ENCODE measurements at regions not wholly inside any gene's neighbourhood (a gene's known extent, or its start where the extent isn't known, plus 50 kb on each side); places are given as distances from the start of the nearest gene placed in this dataset.

DNA sequence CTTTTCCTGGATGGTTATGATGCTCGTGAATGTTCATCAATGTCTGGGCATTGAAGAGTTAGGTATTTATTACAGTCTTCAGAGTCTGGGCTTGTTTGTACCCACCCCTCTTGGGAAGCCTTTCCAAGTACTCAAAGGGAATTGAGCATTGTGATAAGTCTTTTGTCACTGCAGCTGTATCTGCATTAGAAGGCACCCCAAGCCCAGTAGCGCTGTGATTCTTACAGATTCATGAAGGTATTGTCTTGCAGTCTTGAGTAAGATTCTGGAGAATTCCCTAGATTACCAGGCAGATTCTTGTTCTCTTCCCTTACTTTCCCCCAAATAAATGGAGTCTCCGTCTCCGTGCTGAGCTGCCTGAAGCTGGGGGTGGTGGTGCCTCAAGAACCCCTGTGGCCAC lies 173.4 kb upstream of the HUWE1 start:
- Histone ChIP-seq H4K20me1 (replicated peaks in 1 of 2; ENCODE audit: control insufficient read depth in 1 of 2, insufficient read depth in 2 of 2, low read length in 2 of 2) (no peaks in the 10 kb centered on the region), H3K56ac (replicated peaks; ENCODE audit: insufficient read length, low read depth, low read length) (no peak overlapping the region)

More for the DNA sequence above, 173.4 kb upstream of the HUWE1 start:
- no peaks in the 10 kb centered on the region for H3K23me2 ChIP-seq (ENCODE audit: low read depth, low read length)
- peaks cover 0 to 2% (median 0%) of the 10 kb centered on the region in 4 experiments; a peak in 1 of 7 replicates for H3K4me1 ChIP-seq (replicated peaks in 1 of 4; ENCODE audit: control insufficient read depth in 3 of 4, insufficient read depth in 4 of 4, low read length in 3 of 4)
- no peaks in the 10 kb centered on the region for H3K27me3 ChIP-seq (replicated peaks in 1 of 4; ENCODE audit: control insufficient read depth in 3 of 4, extremely low read depth in 1 of 4, insufficient read depth in 3 of 4, low read length in 3 of 4)
- no peak for DNase-seq (ENCODE audit: low read depth in 1 of 2, low spot score in 2 of 2)
- H3K9me3 ChIP-seq (ENCODE audit: insufficient read depth in 2 of 2, low read depth in 1 of 2, low read length in 1 of 2) = no peaks in the 10 kb centered on the region
- no peak overlapping the region for H2BK20ac ChIP-seq (ENCODE audit: low read length)
- no peaks in the 10 kb centered on the region for H3K79me1 ChIP-seq (ENCODE audit: low read depth, low read length)
- no peak overlapping the region for H3K4ac ChIP-seq (replicated peaks; ENCODE audit: insufficient read length, low read depth, low read length)
- H3K27ac ChIP-seq (ENCODE audit: low read depth, low read length) = no peak overlapping the region
- no peak overlapping the region for H3K14ac ChIP-seq (ENCODE audit: insufficient read length)
- no peak overlapping the region for H3K23ac ChIP-seq (ENCODE audit: insufficient read length)
- ChIA-PET POLR2A (ENCODE audit: partially characterized antibody) (no interaction called here), CTCF (ENCODE audit: partially characterized antibody) (no interaction called here)
- no peak overlapping the region for H2BK120ac ChIP-seq (replicated peaks; ENCODE audit: low read depth, low read length)
- no peak overlapping the region for H2BK12ac ChIP-seq (ENCODE audit: low read depth, low read length)
- H3K9ac ChIP-seq (replicated peaks in 1 of 4; ENCODE audit: extremely low read depth in 1 of 4, low read depth in 3 of 4, low read length in 3 of 4) = no peak overlapping the region
- no peak overlapping the region for H4K8ac ChIP-seq (ENCODE audit: extremely low read depth, insufficient read depth, low read length)
- no peak overlapping the region for H3K18ac ChIP-seq (ENCODE audit: extremely low read depth, low read length)
- no peak overlapping the region for H4K5ac ChIP-seq (ENCODE audit: insufficient read length, low read depth, low read length)
- no peak overlapping the region for H2BK5ac ChIP-seq (ENCODE audit: low read depth, low read length)
- 56% methylated on average over 4 of the region's 4 CpGs; no CpG with 5 or more reads in 1 of the 2 experiments for WGBS, 2 experiments (ENCODE audit: extremely low coverage in 1 of 2, insufficient coverage in 1 of 2, insufficient read length in 1 of 2, insufficient replicate concordance in 2 of 2, low coverage in 1 of 2, low lambda C conversion rate in 2 of 2, missing lambda C conversion rate in 1 of 2)
- no peak overlapping the region; the same call in 1 of the 2 replicates for H2AFZ ChIP-seq (ENCODE audit: low read length)
- no peak overlapping the region for H2AK5ac ChIP-seq (ENCODE audit: low read depth, low read length)
- no peaks in the 10 kb centered on the region for H3K79me2 ChIP-seq (ENCODE audit: control insufficient read depth in 1 of 2, insufficient read depth in 2 of 2, low read length in 2 of 2)
- no peak overlapping the region for H3K4me2 ChIP-seq (ENCODE audit: insufficient read depth in 1 of 2, low read depth in 2 of 2, low read length in 2 of 2)
- TF ChIP-seq POU5F1 (IDR thresholded peaks at IDR 0.05; ENCODE audit: low read depth, low read length) = no peak
- TF ChIP-seq JUND (IDR thresholded peaks at IDR 0.05; ENCODE audit: low read length) = no peak
- no peak for TF ChIP-seq EGR1 (IDR thresholded peaks at IDR 0.05; ENCODE audit: borderline replicate concordance, low read depth, low read length)
- TF ChIP-seq TAF1 (IDR thresholded peaks at IDR 0.05; ENCODE audit: low read depth, low read length) = no peak
- TF ChIP-seq BACH1 (IDR thresholded peaks at IDR 0.05; ENCODE audit: low read length) = no peak
- no peak for TF ChIP-seq KDM1A (IDR thresholded peaks at IDR 0.05; ENCODE audit: borderline replicate concordance, low read length)
- no peak for TF ChIP-seq GABPA (IDR thresholded peaks at IDR 0.05; ENCODE audit: borderline replicate concordance, insufficient read depth, low read length)
- no peak for TF ChIP-seq FOSL1 (IDR thresholded peaks at IDR 0.05; ENCODE audit: insufficient read depth, low read depth, low read length)
- no peak for TF ChIP-seq RFX5 (IDR thresholded peaks at IDR 0.05; ENCODE audit: borderline replicate concordance, low read depth, low read length)
- TF ChIP-seq SP1 (IDR thresholded peaks at IDR 0.05; ENCODE audit: low read depth, low read length) = no peak
- no peak for TF ChIP-seq SUZ12 (IDR thresholded peaks at IDR 0.05; ENCODE audit: low read length)
- TF ChIP-seq CBX8 (IDR thresholded peaks at IDR 0.05; ENCODE audit: borderline replicate concordance, low read depth, low read length) = no peak
- no peak for TF ChIP-seq JUN (IDR thresholded peaks at IDR 0.05; ENCODE audit: low read depth, low read length)
- no peak for TF ChIP-seq CBX5 (IDR thresholded peaks at IDR 0.05; ENCODE audit: low read depth, low read length)
- no peak for TF ChIP-seq EP300 (IDR thresholded peaks at IDR 0.05; ENCODE audit: borderline replicate concordance in 1 of 2, low read depth in 2 of 2, low read length in 2 of 2)
- TF ChIP-seq SIN3A (conservative IDR thresholded peaks at IDR 0.05 in 1 of 2, IDR thresholded peaks at IDR 0.05 in 1 of 2; ENCODE audit: low read depth in 1 of 2, low read length in 2 of 2) = no peak
- H3K36me3 ChIP-seq (ENCODE audit: control insufficient read depth in 2 of 4, insufficient read depth in 4 of 4, low read length in 3 of 4) = no peaks in the 10 kb centered on the region
- no peak overlapping the region for H2BK15ac ChIP-seq (ENCODE audit: low read length)
- H3K4me3 ChIP-seq (ENCODE audit: extremely low read depth in 1 of 4, insufficient read depth in 2 of 4, low read depth in 3 of 4, low read length in 4 of 4) = no peak overlapping the region
- FAIRE-seq = no peak
- no peak overlapping the region for H4K91ac ChIP-seq (replicated peaks; ENCODE audit: insufficient read length, low read length)

All from H1 (cell line).